HG03575 (cell line): ENCODE measurements at regions not wholly inside any gene's neighbourhood (a gene's known extent, or its start where the extent isn't known, plus 50 kb on each side); places are given as distances from the start of the nearest gene placed in this dataset.

Experiments used
- ATAC-seq: cut with Tn5 transposase; IDR thresholded peaks from one replicate; pipeline ENCODE4 v1.9.1; 2021; ENCODE audit not compliant: unreplicated experiment, insufficient number of reproducible peaks, low FRiP score; ENCODE audit errors: extremely low read depth

DNA sequence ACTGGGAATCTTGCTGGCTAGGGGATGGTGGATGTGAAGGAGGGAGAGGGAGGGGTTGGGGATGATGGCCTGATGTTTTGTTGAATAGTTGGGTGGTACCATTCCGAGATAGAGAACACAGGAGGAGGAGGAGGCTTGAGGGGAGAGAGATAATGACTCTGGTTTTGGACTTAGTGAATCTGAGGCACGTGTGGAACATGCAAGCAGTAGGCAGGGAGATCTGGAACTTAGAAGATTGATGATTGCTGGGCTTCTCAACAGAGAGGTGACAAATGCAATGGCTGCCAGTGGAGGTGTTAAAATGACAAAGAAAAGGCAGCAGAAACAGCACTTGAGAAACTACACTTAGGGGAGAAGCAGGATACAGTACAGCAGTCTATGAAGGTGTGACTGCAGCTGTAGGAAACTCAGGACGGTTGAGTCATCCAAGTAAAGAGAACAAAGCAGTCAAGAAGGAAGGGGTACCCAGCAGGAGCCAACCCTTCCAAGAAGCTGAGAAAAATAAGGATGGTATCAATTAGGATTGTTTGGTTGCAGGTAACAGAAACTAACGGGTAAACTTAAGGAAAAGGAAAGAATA is 186.8 kb upstream of the FOXN2 start:
- ATAC-seq = no peak

DNA sequence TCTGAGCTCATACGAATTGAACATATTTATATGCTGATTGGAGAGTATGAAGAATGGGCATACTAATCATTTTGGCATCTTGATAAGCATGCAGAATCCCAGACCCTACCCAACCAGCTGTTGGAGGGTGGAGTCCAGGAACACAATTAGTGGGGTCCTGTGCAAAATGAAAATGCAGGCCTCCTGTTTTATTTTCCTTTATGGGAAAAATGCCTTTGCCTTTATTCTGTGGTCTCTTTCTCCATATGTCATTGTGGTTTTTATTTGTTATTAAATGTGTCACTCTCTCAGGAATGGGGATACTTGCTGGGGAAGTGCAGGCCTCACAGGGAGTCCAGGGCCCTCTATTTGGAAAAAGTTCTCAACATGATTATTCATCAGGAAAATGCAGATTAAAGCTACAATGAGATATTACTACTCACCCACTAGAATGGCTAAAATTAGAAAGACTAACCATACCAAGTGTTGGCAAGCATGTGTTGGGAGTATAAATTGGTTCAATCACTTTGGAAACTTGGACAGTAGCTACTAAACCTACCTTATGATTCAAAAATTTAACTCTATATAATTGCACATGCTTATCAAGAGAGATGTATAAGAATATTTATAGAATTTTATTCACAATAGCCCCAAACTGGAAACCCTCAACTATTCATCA is 185.1 kb upstream of the FOXN2 start:
- no peak for ATAC-seq

DNA sequence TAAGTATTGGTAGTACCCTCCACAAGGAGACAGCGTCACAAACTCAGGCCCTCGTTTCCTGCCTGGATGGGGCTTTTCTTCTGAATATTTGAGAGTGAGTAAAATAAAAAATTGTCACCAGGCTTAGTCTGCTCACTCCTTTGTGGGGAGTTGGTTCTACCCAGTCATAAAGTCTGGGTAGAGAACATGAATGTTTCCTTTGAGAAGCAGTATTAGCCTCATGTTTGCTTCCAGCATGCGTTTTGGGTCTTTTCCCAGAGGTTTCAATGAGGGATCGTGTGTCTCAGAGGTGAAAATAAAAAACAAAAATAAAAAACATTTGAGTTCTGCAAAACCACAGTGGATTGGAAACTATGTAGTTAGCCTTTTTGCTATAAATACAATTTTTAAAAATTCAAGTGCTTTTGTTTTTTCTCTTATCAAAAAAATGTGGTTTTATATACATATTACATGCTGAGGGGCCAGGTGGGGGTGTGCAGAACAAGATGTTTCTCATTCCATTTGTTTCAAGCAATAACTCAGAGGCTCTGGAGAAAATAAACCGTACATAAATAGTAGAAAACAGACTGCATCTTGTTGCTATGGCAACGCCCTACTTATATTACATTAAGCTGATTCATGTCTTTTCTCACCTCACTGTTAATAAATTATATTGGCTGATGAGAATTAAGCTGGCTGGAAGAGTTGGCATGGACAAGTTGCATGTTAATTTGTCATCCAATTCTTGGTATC is 182.8 kb upstream of the FOXN2 start:
- no peak for ATAC-seq

DNA sequence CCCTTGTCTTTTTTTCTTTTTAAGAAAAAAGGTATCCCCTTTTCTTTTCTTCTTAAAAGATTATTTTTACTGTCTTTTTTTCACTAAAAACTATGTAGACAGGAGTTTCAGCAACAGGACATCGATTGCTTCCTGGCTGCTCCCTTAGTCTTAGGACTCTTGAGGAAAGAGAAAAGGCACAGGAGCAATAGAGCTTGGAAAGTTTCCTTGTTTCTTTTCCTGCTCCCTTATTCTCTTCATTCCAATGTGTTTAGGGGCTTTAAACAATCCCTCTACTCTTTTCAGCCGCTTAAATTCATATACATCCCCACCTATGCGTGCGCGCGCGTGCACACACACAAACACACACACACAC is 182.2 kb upstream of the FOXN2 start:
- no peak for ATAC-seq

DNA sequence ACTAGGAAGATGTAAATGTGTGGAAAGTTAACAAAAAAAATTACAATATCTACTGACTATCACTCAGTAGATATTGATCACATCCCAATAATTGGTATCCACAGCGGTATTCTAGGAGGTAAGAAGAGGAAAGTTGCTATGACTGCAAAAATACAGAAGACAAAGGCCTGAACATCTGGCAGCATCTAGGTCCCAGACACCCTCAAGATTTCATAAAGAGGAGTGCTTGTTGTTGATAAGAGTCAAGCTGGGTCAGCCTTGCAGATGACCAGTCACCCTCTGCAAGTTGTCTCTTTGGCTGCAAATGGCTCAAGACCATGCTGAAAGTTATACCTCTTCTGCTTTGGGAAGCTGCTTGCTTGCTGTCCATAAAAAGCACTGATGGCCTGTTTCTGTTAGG is 179.8 kb upstream of the FOXN2 start:
- no peak for ATAC-seq

DNA sequence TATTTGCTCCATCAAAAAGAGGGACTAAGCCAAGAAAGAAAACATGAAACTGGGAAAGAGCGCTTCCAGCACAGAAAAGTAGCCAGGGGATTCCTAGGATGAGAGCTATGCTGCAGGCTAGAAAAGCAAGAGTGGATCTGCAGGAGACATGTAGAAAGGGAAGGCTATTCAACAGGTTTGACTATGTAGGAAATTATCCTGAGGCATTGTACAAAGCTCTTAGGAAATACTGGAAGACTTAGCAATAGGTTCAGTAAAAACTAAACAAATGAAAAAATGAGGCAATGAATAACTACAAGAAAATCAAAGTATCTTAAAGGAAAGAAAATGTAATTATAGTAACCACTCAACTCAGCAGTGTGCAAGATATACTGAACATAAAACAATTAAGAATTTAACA is 178.7 kb upstream of the FOXN2 start:
- ATAC-seq = no peak

DNA sequence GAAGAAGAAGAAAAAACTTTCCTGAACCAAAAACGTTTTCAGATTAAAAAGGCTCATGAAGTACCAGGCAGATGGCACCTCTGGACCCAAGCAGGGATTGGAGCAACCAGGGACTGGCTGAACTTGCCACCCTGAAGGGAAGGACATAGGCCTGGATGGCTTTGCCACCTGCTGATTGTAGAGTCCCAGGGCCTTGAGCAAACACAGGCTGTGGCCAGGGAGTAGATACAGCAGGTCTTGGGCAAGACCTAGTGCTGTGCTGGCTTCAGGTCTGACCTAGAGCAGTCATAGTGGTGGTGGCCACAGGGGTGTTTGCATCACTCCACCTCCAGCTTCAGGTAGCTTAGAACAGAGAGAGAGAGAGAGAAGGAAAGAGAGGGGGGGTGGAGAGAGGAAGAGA is 176.7 kb upstream of the FOXN2 start:
- ATAC-seq = no peak

DNA sequence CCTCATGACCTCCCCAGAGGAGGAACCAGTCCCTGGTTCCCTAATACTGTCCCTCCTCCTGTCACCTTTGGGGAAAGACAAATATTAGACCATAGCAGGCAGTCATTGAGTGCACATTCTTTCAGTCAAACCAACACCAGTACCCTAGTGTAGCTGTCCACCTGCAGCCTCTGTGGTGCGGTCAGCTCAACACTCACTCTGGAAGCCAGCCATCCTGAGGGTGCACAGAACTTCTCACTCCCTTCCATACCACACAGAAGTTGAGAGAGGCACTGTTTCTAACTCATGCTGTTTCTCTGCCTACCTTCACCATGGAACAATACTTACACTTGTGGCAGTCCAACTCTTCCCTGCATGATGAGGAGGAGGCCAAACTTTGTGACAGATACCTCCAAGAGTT is 175.6 kb upstream of the FOXN2 start:
- no peak for ATAC-seq

DNA sequence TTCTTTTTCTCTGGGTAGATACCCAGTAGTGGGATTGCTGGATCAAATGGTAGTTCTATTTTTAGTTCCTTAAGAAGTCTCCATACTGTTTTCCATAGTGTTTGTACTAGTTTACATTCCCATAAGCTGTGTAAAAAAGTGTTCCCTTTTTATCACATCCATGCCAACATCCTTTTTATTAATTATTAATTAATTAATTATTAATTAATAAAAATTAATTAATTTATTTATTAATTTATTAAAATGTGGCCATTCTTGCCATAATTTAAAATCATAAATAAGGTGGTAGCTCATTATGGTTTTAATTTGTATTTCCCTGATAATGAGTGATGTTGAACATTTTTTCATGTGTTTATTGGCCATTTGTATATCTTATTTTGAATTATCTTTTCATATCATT is 173.9 kb upstream of the FOXN2 start:
- ATAC-seq = no peak

DNA sequence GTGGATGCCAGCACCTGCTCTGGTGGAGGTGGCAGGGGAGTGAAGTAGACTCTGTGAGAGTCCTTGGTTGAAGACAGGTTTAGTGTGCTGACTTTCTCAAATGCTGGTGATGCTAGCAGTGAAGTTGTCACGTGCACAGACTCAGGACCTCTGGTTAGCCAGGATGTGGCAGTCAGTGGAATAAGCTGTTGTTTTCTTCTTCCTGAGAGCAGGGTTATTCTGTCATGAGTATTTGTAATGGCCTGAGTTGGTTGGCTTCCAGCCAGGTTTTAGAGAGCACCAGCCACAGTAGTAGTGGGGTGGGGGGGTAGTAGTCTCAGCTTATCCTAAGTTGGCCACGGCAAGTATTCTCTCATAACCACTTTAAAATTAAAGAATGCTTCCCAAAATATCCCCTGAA is 169.7 kb upstream of the FOXN2 start:
- no peak for ATAC-seq

DNA sequence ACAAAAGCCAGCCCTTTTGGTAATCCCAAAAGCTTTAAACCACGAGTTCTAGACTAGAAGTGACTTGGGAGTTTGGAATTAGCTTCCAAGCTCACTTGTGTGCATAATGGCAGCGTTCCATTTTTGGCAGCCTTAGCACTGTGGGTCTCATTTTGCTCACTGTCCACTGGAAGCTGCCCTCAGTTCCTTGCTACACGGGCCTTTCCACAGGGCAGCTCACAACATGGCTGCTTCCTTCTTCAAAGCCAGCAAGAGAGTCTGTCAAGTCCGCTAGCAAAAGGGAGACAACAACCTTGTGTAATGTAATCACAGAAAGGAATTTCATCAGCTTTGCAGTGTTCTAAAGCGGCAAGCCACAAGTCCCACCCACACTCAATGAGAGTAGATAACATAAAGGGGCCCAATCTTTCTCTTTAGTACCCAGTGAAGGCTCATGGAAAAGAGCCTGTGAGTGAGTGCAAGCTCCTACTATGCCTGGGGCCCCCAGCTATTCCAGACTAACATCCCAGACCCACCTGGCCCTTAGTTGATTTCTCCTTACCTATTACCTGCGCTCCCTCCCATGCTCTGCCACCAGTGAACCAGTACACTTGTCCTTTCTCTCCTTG is 168.5 kb upstream of the FOXN2 start:
- ATAC-seq = no peak

DNA sequence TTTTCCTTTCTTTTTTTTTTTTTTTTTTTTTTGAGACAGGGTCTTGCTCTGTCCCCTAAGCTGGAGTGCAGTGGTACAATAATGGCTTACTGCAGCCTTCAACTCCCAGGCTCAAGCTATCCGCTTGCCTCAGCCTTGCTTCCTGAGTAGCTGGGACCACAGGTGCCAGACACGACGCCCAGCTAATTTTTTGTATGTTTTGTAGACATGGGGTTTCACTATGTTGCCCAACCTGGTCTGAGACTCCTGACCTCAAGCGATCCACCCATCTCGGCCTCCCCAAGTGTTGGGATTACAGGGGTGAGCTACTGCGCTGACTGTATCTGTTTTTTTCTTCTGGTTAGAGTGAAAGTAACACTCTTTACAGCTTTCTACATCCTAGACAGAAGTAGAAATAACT is 167.9 kb upstream of the FOXN2 start:
- no peak for ATAC-seq

DNA sequence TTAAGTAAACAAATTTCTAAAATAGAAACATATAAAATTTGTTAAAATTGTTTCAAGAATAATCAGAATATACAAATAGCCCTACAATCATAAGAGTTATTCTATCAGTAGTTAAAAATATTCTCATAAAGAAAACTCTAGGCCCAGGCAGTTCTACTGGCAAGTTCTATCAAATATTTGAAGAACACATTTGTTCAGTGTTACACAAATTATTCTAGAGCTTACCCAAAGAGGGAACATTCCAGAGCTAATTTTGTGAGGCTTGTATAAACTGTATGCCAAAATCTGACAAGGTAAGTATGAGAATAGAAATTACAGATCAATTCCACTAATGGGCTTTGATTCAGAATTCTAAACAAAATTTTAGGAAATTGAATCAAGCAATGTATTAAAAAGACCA is 166.8 kb upstream of the FOXN2 start:
- no peak for ATAC-seq

DNA sequence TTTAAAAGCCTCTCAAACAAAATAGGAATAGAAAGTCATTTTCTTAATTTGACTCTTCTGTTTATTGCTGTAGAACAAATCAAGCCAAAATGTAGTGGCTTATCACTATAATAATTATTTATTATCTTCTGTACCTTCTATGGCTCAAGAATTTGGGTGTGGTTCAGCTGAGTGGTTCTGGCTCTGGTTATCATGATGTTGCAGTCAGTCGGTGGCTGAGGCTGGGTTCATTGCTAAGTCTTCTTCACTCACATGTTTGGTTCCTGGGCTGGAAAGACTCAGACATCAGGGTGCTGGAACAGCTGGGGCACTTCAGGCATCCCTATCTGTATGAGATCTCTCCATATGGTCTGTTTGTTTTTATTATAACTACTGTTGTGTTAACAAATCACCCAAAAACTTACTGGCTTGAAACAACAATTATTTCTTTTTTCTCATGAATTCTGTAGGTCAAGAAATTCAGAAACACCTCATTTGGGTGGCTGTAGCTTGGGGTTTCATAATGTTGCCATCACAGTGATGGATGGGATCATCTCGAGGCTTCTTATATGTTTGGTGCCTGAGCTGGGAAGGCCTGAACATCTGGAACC is 165.5 kb upstream of the FOXN2 start:
- ATAC-seq = no peak

DNA sequence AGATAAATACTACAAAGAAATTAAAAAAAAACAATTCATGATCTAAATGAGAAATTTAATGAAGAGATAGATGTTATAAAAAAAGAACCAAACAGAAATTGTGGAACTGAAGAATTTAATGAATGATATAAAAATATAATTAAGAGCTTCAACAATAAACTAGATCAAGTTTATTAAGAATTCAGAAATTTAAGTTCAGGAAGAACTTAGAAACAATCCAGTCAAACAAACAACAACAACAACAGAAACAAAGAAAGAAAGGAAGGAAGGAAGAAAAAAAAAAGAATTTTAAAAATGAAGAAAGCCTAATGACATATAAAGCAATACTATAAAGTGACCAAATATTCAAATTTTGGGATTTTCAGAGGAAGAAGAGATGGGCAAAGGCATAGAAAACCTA is 157.3 kb upstream of the FOXN2 start:
- no peak for ATAC-seq

DNA sequence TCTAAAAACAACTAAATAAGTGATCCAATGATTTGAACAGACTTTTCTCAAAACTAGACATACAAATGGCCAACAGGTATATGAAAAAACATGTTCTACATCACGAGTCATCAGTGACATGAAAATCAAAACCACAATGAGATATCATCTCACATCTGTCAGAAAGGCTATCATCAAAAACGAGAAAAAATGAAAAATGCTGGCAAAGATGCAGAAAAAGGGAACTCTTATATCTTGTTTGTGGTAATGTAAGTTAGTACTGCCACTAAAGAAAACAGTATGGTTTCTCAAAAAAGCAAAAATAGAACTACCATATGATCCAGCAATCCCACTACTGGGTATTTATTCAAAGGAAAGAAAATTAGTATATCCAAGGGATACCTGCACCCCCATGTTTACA is 152.9 kb upstream of the FOXN2 start:
- ATAC-seq = no peak

DNA sequence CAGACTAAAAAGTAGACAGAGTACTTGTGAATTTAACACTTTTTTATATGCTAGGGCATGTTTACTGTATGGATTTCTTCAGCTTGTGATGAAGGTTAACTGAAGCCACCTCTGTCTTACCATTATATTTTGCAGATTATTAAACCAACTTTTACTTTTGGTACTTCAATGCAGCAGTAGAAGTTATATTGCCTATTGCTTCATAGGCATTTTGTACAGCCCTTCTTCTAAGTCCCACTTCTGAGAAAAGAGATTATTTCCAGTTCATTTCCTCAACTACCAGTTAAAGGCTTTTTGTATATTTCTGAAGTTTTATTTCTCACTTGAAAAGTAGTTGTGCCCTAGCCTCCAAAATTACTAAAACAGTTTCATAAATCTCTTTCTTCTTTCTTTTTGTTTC is 151.7 kb upstream of the FOXN2 start:
- ATAC-seq = no peak

DNA sequence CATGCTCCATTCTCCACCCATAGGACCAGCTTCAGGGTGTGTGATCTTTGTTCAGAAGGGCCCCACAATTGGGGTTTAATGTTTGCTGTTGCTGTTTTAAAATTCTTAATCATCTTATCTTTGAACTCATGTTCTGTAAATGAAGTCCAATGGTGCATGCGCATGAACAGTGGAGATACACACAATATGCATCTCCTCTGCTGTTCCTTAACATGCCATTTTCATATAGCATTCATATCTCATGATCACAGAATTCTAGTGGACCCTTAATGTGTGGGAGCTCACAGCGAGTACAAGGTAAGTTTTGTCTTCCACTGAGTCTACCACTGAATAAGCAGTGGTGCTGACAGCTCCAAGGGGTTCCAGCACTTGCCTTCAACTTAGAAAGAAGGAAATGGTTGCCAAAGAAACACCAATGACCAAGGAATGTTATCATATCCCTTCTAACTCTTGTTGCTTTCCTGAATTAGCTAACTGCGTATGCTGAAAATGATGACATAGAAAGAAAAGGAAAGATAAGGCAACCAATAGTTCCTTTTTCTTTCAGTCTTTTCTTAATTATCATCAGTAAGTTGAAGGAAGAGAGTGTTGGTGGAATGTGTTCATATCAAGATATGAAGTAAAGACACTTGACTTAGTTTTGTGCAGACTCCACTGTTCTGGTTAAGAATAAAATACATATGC is 149.3 kb upstream of the FOXN2 start:
- no peak for ATAC-seq

DNA sequence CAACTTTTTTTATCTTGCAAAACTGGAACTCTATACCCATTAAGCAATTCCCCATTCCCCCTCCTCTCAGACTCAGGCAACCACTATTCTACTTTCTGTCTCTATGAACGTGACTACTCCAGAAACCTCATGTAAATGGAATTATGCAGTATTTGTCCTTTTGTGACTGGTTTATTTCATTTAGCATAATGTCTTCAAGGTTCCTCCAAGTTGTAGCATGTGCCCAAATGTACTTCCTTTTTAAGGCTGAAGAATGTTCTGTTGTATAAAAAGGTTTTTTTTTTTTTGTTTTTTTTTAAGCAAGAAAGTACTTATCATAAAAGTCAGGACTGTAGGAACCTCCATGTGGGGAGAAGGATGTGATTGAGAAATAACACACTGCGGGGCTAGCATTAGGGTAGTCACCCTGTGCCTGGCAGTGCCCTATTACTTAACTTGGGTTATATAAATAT is 145.3 kb upstream of the FOXN2 start:
- ATAC-seq = no peak
